Fibroblast of lung (primary cell): ENCODE measurements at regions not wholly inside any gene's neighbourhood (a gene's known extent, or its start where the extent isn't known, plus 50 kb on each side); places are given as distances from the start of the nearest gene placed in this dataset.

ENCODE experiments used
- DNase-seq, 2 donors: peaks; one replicate each; pipeline versions ENCODE4 v3.0.0 to v3.0.0-alpha.2; 2010; ENCODE audit warnings: low read depth in 2 of 2
- H2AFZ ChIP-seq: 2 replicates; pipeline ENCODE4 v1.5.1; 2012; ENCODE audit warnings: low read length, control low read depth, inconsistent platforms
- H3K27ac ChIP-seq: 2 replicates; pipeline ENCODE4 v1.5.1; 2011; ENCODE audit warnings: low read length, control low read depth; ENCODE audit not compliant: insufficient read depth
- H3K27me3 ChIP-seq: 2 replicates; pipeline ENCODE4 v1.5.1; 2011; ENCODE audit warnings: mild to moderate bottlenecking, low read length; ENCODE audit not compliant: control insufficient read depth, insufficient read depth
- H3K36me3 ChIP-seq: 2 replicates; pipeline ENCODE4 v1.5.1; 2011; ENCODE audit warnings: low read length; ENCODE audit not compliant: control insufficient read depth, insufficient read depth
- H3K4me1 ChIP-seq: 2 replicates; pipeline ENCODE4 v1.5.1; 2011; ENCODE audit warnings: low read length; ENCODE audit not compliant: control insufficient read depth, insufficient read depth; ENCODE audit errors: extremely low read depth
- H3K4me2 ChIP-seq: 2 replicates; pipeline ENCODE4 v1.5.1; 2011; ENCODE audit warnings: low read length, control low read depth; ENCODE audit not compliant: insufficient read depth; ENCODE audit errors: extremely low read depth
- H3K4me3 ChIP-seq, 4 experiments: fragments of 200-600 bp in 1 of 4; sonication (generic) in 1 of 4; replicated peaks in 1 of 4; 2 replicates each; pipeline ENCODE4 v1.5.1; 2011 to 2016; ENCODE audit warnings: low read length in 4 of 4, low read depth in 3 of 4, mild to moderate bottlenecking in 3 of 4, control low read depth in 2 of 4, inconsistent platforms in 1 of 4, mixed read lengths in 1 of 4; ENCODE audit not compliant: insufficient read depth in 1 of 4; ENCODE audit errors: control extremely low read depth in 1 of 4
- H3K79me2 ChIP-seq: 2 replicates; pipeline ENCODE4 v1.5.1; 2012; ENCODE audit warnings: mild to moderate bottlenecking, low read length, inconsistent platforms; ENCODE audit not compliant: control insufficient read depth, insufficient read depth
- H3K9ac ChIP-seq: 2 replicates; pipeline ENCODE4 v1.5.1; 2011; ENCODE audit warnings: mild to moderate bottlenecking, low read length, control low read depth; ENCODE audit not compliant: insufficient read depth
- H3K9me3 ChIP-seq: 2 replicates; pipeline ENCODE4 v1.5.1; 2012; ENCODE audit warnings: low read depth, low read length; ENCODE audit not compliant: control insufficient read depth, insufficient read depth
- H4K20me1 ChIP-seq: 2 replicates; pipeline ENCODE4 v1.5.1; 2011; ENCODE audit warnings: low read length; ENCODE audit not compliant: control insufficient read depth, insufficient read depth; ENCODE audit errors: extremely low read depth
- EZH2 ChIP-seq: IDR thresholded peaks from 2 replicates; pipeline ENCODE4 v1.5.1; 2012; ENCODE audit warnings: low read length, control low read depth, mild to moderate bottlenecking; ENCODE audit errors: missing control alignments
- TF ChIP-seq, protein P1 (sequence below), 2 donors: IDR thresholded peaks in 1 of 2; conservative IDR thresholded peaks in 1 of 2; 1 replicate in 1 of 2; 2 replicates in 1 of 2; pipeline ENCODE4 v1.5.1; 2011 to 2012; ENCODE audit warnings: low read length in 2 of 2, control low read depth in 1 of 2, inconsistent platforms in 1 of 2, low read depth in 1 of 2, mild to moderate bottlenecking in 1 of 2

DNA sequence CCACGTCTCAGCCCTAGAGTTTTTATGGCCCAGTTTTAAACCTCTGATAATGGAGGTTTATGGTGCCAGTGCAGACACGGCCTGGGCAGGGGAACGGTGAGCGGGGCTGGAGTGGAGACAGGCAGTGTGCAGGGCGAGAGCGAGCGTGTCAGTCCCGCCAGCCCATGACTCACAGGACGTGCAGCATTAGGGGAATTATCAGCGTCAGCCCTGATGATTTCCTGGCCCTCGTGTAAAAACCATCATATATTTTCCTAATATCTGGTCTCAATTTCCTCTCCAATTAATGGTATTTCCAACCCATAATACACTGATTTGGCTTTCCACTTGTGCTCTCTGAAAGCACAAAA is 104.6 kb upstream of the VSTM2B start:
- DNase-seq: no peak
- TF ChIP-seq, protein P1, sequence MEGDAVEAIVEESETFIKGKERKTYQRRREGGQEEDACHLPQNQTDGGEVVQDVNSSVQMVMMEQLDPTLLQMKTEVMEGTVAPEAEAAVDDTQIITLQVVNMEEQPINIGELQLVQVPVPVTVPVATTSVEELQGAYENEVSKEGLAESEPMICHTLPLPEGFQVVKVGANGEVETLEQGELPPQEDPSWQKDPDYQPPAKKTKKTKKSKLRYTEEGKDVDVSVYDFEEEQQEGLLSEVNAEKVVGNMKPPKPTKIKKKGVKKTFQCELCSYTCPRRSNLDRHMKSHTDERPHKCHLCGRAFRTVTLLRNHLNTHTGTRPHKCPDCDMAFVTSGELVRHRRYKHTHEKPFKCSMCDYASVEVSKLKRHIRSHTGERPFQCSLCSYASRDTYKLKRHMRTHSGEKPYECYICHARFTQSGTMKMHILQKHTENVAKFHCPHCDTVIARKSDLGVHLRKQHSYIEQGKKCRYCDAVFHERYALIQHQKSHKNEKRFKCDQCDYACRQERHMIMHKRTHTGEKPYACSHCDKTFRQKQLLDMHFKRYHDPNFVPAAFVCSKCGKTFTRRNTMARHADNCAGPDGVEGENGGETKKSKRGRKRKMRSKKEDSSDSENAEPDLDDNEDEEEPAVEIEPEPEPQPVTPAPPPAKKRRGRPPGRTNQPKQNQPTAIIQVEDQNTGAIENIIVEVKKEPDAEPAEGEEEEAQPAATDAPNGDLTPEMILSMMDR (conservative IDR thresholded peaks at IDR 0.05 in 1 of 2, IDR thresholded peaks at IDR 0.05 in 1 of 2; ENCODE audit: low read depth in 1 of 2, low read length in 2 of 2): no peak
- TF ChIP-seq EZH2: no peak
- H3K9me3 ChIP-seq: no peaks in the 10 kb centered on the region
- no peaks in the 10 kb centered on the region for H3K36me3 ChIP-seq
- H3K27ac ChIP-seq: no peak overlapping the region
- no peak overlapping the region for H3K4me2 ChIP-seq
- H3K27me3 ChIP-seq: no peaks in the 10 kb centered on the region
- H3K9ac ChIP-seq: no peak overlapping the region
- no peak overlapping the region for H2AFZ ChIP-seq
- H3K4me1 ChIP-seq: no peaks in the 10 kb centered on the region
- no peaks in the 10 kb centered on the region for H3K79me2 ChIP-seq
- H3K4me3 ChIP-seq: no peak overlapping the region
- H4K20me1 ChIP-seq: no peaks in the 10 kb centered on the region

DNA sequence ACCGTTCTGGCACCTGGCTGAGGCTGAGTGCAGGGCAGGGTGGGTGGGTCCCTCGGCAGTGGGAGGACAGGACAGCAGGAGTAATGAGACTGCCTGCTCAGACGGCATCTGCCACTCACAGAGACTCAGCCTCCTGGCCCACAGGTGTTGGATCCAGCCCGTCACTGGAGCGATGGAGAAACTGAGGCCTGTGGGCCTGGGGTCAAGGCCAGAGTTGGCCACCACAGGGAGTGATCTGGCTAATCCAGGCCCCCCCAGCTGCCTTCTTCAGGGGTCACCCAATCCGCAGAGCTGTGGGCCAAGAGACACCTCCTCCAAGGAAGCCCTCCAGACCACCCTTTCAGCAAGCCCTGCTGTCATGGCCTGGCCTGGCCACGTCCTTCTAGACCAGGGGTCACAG is 103.7 kb upstream of the VSTM2B start:
- Histone ChIP-seq H2AFZ (no peak overlapping the region), H4K20me1 (no peaks in the 10 kb centered on the region), H3K9ac (no peak overlapping the region), H3K79me2 (no peaks in the 10 kb centered on the region), H3K27ac (no peak overlapping the region), H3K9me3 (no peaks in the 10 kb centered on the region), H3K4me1 (no peaks in the 10 kb centered on the region), H3K27me3 (no peaks in the 10 kb centered on the region), H3K4me2 (no peak overlapping the region), H3K36me3 (no peaks in the 10 kb centered on the region), H3K4me3 (no peak overlapping the region)
- TF ChIP-seq, protein P1 (conservative IDR thresholded peaks at IDR 0.05 in 1 of 2, IDR thresholded peaks at IDR 0.05 in 1 of 2; ENCODE audit: low read depth in 1 of 2, low read length in 2 of 2): no peak
- TF ChIP-seq EZH2: no peak
- no peak for DNase-seq

DNA sequence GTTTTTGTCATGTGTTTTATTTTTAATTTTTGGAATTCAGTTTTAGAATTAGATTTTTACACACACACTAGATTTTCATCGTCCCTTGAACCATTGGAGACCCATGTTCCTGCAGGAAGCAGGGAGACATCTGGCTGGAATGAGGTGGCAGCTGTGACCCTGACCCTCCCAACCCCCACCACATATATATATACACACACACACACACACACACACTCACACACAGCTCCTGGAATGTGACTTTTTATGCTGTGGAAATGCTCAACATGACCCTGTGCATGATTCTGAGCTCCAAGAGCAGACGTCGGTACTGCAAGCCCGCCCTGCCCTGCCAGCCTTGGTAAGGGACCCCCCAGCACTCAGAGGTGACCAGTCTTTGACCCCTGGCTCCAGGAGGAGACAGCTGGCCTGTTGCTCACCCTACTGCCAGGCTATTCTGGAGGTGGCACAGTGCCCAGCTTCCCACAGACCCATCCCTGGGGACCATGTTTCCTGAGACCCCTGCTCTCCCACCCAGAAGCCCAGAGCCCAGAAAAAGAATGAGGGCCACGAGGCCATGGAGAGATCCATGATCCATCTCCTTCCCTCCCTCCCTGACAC is 103.2 kb upstream of the VSTM2B start:
- Histone ChIP-seq H3K27ac (no peak overlapping the region), H4K20me1 (no peaks in the 10 kb centered on the region), H2AFZ (no peak overlapping the region), H3K4me2 (no peak overlapping the region), H3K4me1 (no peaks in the 10 kb centered on the region), H3K4me3 (no peak overlapping the region), H3K9me3 (no peaks in the 10 kb centered on the region), H3K36me3 (no peaks in the 10 kb centered on the region), H3K27me3 (no peaks in the 10 kb centered on the region), H3K9ac (no peak overlapping the region), H3K79me2 (no peaks in the 10 kb centered on the region)
- DNase-seq: no peak
- TF ChIP-seq, protein P1 (conservative IDR thresholded peaks at IDR 0.05 in 1 of 2, IDR thresholded peaks at IDR 0.05 in 1 of 2; ENCODE audit: low read depth in 1 of 2, low read length in 2 of 2): no peak
- no peak for TF ChIP-seq EZH2
